GM08714 (cell line): ENCODE measurements at regions not wholly inside any gene's neighbourhood (a gene's known extent, or its start where the extent isn't known, plus 50 kb on each side); places are given as distances from the start of the nearest gene placed in this dataset.

Source experiments
- H3K4me3 ChIP-seq: fragments of 200-500 bp; sonication (Bioruptor generic); 2 replicates; pipeline ENCODE4 v1.5.1; 2014; ENCODE audit warnings: mild to moderate bottlenecking, low read length, inconsistent platforms
- ZNF274 ChIP-seq: IDR thresholded peaks from 2 replicates; pipeline ENCODE4 v1.6.1; 2012; ENCODE audit warnings: mild to moderate bottlenecking, low read depth, low read length

DNA sequence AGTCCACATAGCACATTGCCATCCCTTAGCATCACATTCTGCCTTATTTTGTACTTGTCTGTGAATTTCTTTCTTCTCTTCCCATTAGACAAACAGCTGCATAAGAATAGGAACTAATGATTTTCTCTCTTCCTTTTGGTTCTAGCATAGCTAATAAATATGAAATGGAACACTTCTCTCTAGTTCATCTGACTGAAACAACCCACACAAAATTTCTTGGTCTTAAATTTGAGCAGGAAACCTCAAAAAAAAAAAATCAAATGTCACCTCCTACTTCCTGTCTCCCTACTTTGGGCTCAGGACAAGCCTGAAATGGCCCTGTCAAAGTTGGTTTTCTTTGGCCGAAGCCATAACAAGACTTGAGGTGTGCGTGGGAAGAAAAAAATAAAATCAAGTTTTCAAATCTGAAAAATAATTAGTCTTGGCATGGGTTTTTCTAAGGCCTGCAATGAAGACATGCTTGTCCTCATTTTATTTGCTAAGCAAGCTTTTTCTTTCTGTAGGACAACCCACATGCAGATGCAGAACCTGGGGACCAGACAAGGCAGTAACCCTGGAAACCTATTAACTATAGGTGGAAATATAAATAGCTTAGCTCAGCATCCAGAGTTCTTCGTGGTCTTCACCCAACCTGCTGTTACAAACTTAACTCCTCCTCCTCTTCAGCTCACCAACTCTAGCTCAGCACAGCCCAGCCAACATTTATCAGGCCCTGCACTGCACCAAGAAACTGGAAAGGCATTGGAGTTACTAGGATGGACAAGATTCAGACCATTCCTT, 523.5 kb upstream of the KLF4 start:
- TF ChIP-seq ZNF274, result no peak
- no peak overlapping the region for H3K4me3 ChIP-seq

DNA sequence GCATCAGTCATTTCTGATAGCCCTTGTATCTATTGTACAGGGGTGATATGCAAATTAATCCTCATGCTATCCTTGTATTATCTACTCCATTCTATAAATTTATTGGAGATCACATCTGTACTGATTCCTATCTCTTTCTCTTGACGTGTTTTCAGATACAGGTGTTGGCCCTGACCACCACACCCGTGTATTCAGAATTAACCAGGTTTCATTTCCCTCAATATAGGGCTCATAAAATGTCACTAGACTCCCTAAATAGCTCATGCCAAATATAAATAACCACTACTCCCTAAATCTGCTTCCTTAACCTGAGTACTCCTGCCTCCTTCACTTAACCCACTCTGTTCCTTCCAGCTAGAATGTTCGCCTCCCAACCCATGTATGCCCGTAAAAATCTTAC, 522.8 kb upstream of the KLF4 start:
- TF ChIP-seq ZNF274, result no peak
- H3K4me3 ChIP-seq, result no peak overlapping the region

DNA sequence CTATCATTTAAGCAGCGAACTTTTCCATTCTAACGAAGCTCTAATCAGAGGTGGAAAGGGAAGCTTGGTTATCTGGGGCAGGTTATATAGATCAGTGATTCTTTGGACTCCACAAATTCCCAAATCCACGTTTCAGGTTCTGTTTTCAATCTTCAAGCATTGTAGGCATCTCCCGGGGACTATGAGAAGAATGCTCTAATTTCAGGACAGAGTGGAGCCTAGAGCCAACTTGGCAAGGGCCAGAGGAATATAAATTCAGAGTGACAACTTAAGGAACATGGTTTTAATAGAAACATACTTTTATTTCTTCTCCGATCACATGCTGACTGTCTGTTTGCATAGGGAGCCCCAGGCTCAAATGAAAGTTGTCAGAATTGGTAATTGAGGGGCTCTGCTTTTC, 514.0 kb upstream of the KLF4 start:
- H3K4me3 ChIP-seq, result no peak overlapping the region
- TF ChIP-seq ZNF274, result no peak

DNA sequence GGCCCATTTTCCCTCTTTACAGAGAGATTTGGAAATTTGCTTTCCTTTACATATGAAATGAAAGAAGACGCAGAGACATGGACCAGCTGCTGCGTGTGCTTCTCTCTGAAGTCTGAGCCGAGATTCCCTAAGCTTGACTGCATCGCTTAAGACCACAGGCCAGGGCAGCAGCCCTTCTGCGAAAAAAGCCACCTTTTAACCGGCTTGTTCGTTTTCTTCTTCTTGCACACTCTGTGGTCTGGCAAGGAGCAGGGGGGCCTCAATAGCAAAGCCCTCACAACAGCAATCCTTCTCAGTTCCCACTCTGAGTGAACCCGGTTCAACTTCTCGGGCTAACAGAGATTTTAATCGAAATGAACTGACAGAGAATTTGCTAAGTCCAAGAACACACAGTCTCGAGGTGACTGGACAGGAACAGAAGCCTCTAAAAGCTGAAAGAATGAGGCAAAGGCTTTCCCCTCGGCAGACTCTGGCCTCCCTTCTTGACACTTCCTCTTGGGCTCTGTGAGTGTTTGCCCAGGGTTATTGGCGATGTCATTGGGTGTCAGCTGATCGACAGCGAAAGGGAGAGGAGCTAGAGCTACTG, 512.9 kb upstream of the KLF4 start:
- H3K4me3 ChIP-seq, result no peak overlapping the region
- no peak for TF ChIP-seq ZNF274

DNA sequence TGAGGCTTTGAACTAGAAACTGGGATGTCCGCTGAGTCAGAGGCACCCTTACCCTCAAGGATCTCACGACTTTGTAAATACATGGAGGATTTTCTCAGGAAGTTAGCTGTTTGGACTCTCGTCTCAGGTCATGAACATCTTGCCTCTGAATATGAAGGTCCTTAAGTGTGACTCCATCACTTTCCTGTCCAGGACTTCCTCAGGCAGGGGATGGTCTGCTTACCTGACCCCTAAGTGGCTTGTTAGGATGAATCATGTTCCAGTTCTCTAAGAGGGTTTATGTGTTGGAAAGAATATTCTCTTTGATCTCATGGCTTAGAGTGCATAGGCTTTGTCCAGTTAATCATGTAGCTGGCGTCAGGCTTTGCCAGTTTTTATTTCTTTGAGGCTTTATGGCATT, 511.7 kb upstream of the KLF4 start:
- no peak for TF ChIP-seq ZNF274
- H3K4me3 ChIP-seq, result no peak overlapping the region

DNA sequence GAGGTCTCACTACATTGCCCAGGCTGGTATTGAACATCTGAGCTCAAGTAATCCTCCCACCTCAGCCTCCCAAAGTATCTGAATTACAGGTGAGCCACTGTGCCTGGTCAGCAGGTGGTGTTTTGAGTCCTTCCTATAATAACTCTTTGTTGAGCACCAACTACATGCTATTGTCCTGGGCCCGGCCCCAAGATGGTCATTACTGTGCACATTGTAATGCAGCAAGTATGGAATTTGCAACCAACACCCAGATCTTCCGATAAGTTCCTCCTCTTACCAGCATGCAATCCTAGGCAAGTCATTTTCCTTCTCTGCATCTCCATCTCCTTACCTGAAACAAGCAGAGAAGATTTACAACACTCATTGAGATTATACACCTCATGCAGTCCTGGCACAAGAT, 510.3 kb upstream of the KLF4 start:
- no peak for TF ChIP-seq ZNF274
- no peak overlapping the region for H3K4me3 ChIP-seq

DNA sequence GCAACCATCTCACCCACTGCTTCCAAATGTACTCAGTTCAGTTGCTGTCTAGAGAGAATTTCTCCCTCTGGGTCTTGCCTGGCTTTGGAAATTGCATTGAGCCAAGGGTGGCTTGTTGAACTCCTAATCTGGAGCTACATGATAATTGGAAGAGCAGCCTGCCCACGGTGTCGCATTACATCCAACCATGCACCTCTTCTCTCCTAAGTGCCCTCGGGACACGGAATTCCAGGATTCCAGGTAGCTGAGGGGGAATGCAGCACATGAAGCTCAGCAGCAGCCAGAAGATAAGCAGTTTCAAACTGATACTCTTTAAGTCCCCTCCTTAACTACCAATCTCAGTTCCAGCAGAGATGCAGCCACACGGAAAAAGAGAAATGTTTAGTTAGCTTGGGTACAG, 509.4 kb upstream of the KLF4 start:
- H3K4me3 ChIP-seq, result no peak overlapping the region

DNA sequence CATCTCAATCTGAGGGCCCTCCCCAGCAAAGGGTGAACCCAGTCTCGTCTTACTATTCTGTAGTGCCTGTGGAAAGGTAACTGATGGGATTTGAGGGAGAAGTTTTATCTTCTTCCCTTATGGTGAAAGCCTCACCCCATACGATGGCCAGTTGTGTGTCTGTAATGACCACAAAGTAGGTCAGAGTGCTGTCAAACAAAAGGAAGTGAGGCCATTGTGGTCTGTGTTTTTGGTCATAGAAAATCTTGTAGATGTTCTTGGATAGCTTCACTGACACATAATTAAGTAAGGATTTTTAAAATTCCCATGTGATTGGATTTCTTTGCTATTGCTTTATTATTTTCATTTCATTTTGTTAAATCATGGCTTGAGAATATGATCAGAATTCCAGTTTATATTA, 505.1 kb upstream of the KLF4 start:
- no peak overlapping the region for H3K4me3 ChIP-seq
- TF ChIP-seq ZNF274, result no peak

More for the DNA sequence above, 509.4 kb upstream of the KLF4 start:
- no peak for TF ChIP-seq ZNF274

DNA sequence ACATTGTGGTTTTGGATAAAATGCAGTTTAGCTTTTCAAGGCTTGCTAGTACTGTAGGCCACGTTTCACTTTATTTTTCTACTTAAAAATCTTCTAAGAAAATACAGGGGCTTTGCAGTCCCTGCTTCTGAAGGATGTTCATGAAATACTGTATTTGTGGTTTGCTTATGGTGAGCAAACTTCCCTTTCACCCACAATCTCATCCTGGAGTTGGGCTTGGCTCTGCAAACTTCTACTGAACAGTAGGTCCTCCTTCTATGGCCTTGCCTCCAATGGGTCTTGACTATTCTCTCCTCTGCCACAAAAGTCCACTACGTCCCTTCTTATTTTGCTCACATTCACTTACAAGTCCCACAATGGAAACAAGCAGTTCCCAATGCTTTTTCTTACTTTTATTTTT, 502.7 kb upstream of the KLF4 start:
- no peak overlapping the region for H3K4me3 ChIP-seq
- no peak for TF ChIP-seq ZNF274

DNA sequence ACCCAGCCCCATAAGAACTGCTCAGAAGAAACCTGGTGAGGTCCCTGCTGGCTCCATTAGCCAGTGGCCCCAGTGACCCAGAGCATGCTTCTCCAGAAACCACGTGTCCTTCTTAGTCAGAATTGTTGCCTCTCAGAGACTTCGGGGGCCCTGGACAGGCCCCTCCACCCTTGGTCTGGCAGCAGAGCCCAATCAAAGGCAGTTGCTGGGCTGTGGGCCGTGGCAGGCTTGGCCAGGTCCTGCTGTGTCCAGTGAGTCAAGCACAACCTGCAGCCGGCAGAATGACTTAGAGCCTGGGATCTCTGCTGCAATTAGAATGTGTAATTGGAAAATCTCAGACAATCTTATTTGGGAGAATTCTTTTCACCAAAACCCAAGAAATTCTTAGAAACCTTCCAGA, 502.0 kb upstream of the KLF4 start:
- H3K4me3 ChIP-seq, result no peak overlapping the region
- no peak for TF ChIP-seq ZNF274

DNA sequence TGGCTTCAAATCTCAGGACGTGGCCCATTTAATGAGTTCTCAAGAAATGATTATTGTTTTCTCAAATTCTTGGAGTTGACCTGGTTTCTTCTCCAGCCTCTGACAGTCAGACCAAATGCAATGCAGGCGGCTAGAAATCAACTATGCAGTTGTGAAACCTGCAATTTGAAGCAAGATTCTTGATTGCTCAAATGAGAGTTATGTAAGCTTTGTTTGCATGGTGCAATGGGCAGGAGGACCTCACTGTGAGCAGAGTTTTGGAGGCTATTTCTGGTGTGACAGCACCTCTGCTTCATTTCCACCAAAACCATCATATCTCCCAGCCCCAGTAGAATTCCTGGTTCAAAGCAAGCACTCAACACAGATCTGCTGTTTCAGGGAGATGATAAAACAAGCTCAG, 500.0 kb upstream of the KLF4 start:
- no peak for TF ChIP-seq ZNF274
- H3K4me3 ChIP-seq, result no peak overlapping the region

DNA sequence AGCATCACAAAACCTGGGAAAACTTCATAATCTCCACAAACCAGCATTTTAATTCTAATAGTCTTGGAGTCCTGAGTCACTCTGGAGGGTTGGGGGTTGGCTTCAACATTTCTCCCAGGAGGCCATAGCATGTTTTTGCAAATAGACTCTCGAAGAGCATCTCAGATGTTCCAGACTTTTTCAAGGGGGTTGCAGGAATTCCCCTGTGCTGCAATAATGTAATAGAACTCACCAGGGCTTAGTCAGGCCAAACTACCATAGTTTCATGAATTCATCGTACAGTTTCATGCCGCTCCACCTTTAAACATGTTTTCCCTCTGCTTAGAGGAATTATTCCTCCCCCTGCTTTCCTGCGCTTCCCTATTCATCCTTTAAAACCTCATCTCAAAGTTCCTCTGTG, 499.5 kb upstream of the KLF4 start:
- TF ChIP-seq ZNF274, result no peak
- no peak overlapping the region for H3K4me3 ChIP-seq

DNA sequence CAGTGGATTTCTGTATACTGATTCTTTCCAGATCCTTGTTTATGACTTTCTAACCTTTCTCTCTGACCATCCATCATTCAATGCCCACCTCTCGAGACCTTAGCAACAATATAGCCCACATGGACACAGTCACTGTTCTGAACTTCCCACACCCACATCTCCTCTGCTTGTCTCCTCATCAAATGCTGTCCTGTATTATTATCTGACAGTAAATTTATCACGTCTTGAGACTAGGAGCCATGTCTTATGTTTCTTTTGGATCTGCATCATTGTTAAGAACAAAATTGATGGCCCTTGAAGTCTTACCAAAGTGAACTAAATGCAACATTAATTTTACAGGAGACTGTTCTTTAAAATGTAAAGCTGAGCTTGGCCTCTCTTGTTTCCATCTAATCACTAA, 495.4 kb upstream of the KLF4 start:
- no peak for TF ChIP-seq ZNF274
- H3K4me3 ChIP-seq, result no peak overlapping the region

DNA sequence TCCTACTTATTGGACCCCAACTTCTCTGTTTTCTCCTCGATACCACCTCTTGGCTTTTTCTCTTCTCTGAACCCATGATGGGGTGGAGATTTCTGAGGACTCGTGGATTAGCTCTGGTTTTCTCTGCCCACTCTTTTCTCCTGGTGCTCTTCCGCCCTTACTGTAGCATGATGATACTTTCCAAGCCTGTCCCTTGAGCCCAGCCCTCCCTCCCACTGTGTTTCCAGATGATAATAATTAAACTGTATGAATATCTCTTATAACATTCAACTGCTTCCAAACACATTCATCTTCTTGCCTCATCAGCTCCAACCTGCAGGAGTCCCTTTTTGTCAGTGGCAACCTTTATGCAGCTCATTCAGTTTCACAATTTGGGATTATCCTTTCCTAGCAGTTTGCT, 494.2 kb upstream of the KLF4 start:
- no peak for TF ChIP-seq ZNF274
- H3K4me3 ChIP-seq, result no peak overlapping the region

DNA sequence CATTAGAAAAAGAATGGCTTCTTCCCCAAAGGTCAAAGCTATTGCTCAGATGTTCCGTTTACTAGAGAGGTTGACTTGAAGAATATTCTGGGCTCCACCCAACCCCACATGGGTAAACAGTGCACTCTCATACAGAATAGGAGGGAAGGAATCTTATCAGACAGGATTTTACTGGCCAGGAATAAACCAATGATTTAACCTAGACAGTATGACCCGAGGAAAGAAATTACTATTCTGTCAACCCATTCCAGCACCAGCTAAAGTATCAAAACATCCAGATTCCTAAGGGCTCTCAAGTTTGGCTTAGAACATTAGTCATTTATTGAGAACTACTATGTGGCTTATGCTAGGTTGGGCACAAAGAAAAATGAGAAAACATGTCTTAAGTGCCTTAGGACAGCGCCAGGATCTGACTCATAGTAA, 493.6 kb upstream of the KLF4 start:
- no peak overlapping the region for H3K4me3 ChIP-seq
- TF ChIP-seq ZNF274, result no peak

DNA sequence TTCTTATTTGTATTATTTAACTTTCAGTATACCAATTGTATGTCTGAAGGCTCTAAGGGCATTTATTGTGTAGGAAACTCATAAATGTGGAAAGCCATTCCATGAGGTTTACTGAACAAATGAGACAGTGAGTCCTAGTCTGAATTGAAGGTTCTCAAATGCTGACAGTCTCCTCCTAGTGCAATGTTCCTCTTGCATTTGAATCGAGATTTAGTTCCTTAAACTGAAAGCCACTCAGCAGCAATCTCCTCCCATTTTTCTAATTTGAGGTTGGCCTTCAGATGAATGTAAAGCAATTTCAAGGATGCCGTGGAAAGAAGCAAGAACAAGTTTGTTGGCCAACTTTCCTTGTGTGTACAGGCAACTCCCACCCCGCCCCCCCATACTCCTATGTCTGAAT, 493.2 kb upstream of the KLF4 start:
- no peak for TF ChIP-seq ZNF274

More for the DNA sequence above, 493.2 kb upstream of the KLF4 start:
- H3K4me3 ChIP-seq, result no peak overlapping the region
